IMR-90 (cell line): ENCODE measurements at regions not wholly inside any gene's neighbourhood (a gene's known extent, or its start where the extent isn't known, plus 50 kb on each side); places are given as distances from the start of the nearest gene placed in this dataset.
A peak's percentile ranks its signal among the peaks of the same experiment; 100 is the strongest.

ENCODE experiments used
- ATAC-seq: fragments of 200-7000 bp; cut with Tn5 transposase; 2 replicates; pipeline ENCODE4 v1.9.1; 2020; ENCODE audit warnings: low read depth, mild to moderate bottlenecking, moderate library complexity
- BruUV-seq: library from RNA; stranded (reverse); fragments of 400-500 nt; replicated peaks from 2 replicates; lab custom pipeline; 2021; lab: Mats Ljungman, UMichigan
- CTCF ChIA-PET: fragments of 300-600 bp; formaldehyde crosslinking; extraction: SDS; loops from one replicate; lab custom pipeline; 2021; ENCODE audit warnings: antibody characterized with exemption; lab: Yijun Ruan, JAX
- POLR2A ChIA-PET: fragments of 300-600 bp; sonication (Branson Sonifier 250); formaldehyde crosslinking; loops from one replicate; lab custom pipeline; 2022; ENCODE audit warnings: antibody characterized with exemption; ENCODE audit not compliant: unreplicated experiment; lab: Charles Lee
- DNase-seq: peaks from one replicate; pipeline ENCODE4 v3.0.0; 2013
- H2AFZ ChIP-seq: replicated peaks from 2 replicates; pipeline ENCODE3; 2013; ENCODE audit warnings: low read length, mild to moderate bottlenecking; ENCODE audit not compliant: poor library complexity
- H2AK5ac ChIP-seq: 2 replicates; pipeline ENCODE4 v1.6.1; 2013; ENCODE audit warnings: low read depth, low read length, inconsistent platforms
- H2AK9ac ChIP-seq: replicated peaks from 2 replicates; pipeline ENCODE3; 2013; ENCODE audit warnings: mild to moderate bottlenecking, low read depth, low read length, moderate library complexity; ENCODE audit not compliant: poor library complexity
- H2BK120ac ChIP-seq: 2 replicates; pipeline ENCODE4 v1.6.1; 2013; ENCODE audit warnings: low read depth, low read length, inconsistent platforms
- H2BK15ac ChIP-seq: 3 replicates; pipeline ENCODE4 v1.6.1; 2013; ENCODE audit warnings: low read depth, low read length, inconsistent platforms
- H2BK20ac ChIP-seq: 2 replicates; pipeline ENCODE4 v1.6.1; 2013; ENCODE audit warnings: low read depth, mild to moderate bottlenecking, inconsistent platforms, low read length, moderate library complexity
- H2BK5ac ChIP-seq: 2 replicates; pipeline ENCODE4 v1.6.1; 2013; ENCODE audit warnings: mild to moderate bottlenecking, low read depth, low read length, inconsistent platforms; ENCODE audit not compliant: poor library complexity, severe bottlenecking
- H3K14ac ChIP-seq: replicated peaks from 2 replicates; pipeline ENCODE4 v1.6.1; 2013; ENCODE audit warnings: low read depth, low read length, inconsistent platforms
- H3K18ac ChIP-seq: 2 replicates; pipeline ENCODE4 v1.6.1; 2013; ENCODE audit warnings: low read depth, low read length, control low read depth
- H3K23ac ChIP-seq: 2 replicates; pipeline ENCODE4 v1.6.1; 2013; ENCODE audit warnings: low read depth, low read length, inconsistent platforms
- H3K27ac ChIP-seq: 2 replicates; pipeline ENCODE4 v1.5.1; 2013; ENCODE audit warnings: mild to moderate bottlenecking, control low read depth, low read length; ENCODE audit not compliant: insufficient read depth
- H3K27me3 ChIP-seq: 2 replicates; pipeline ENCODE4 v1.6.1; 2013; ENCODE audit warnings: low read length; ENCODE audit not compliant: control insufficient read depth, insufficient read depth
- H3K36me3 ChIP-seq: 2 replicates; pipeline ENCODE4 v1.6.1; 2013; ENCODE audit warnings: low read length, mixed read lengths; ENCODE audit not compliant: control insufficient read depth, insufficient read depth
- H3K4ac ChIP-seq: 2 replicates; pipeline ENCODE4 v1.6.1; 2013; ENCODE audit warnings: low read depth, low read length, inconsistent platforms
- H3K4me1 ChIP-seq: 2 replicates; pipeline ENCODE4 v1.6.1; 2013; ENCODE audit warnings: low read length, mixed read lengths; ENCODE audit not compliant: control insufficient read depth, insufficient read depth
- H3K4me2 ChIP-seq: 2 replicates; pipeline ENCODE4 v1.6.1; 2013; ENCODE audit warnings: low read depth, mild to moderate bottlenecking, control low read depth, low read length, moderate library complexity
- H3K4me3 ChIP-seq: 2 replicates; pipeline ENCODE4 v1.5.1; 2013; ENCODE audit warnings: low read depth, mild to moderate bottlenecking, control low read depth, low read length, moderate library complexity; ENCODE audit not compliant: insufficient read depth
- H3K56ac ChIP-seq: 2 replicates; pipeline ENCODE4 v1.6.1; 2013; ENCODE audit warnings: low read length, inconsistent platforms; ENCODE audit not compliant: insufficient read depth; ENCODE audit errors: extremely low read depth
- H3K79me1 ChIP-seq, 2 experiments: 2 replicates each; pipeline ENCODE4 v1.6.1; 2013; ENCODE audit warnings: low read length in 2 of 2, inconsistent platforms in 1 of 2, low read depth in 1 of 2
- H3K9ac ChIP-seq: 2 replicates; pipeline ENCODE4 v1.6.1; 2013; ENCODE audit warnings: low read depth, low read length, control low read depth
- H3K9me1 ChIP-seq: 2 replicates; pipeline ENCODE4 v1.6.1; 2013; ENCODE audit warnings: low read length, inconsistent platforms; ENCODE audit not compliant: insufficient read depth
- H3K9me3 ChIP-seq: 2 replicates; pipeline ENCODE4 v1.6.1; 2013; ENCODE audit warnings: low read length; ENCODE audit not compliant: control insufficient read depth, insufficient read depth
- H4K20me1 ChIP-seq: 2 replicates; pipeline ENCODE4 v1.6.1; 2013; ENCODE audit warnings: low read length, inconsistent platforms; ENCODE audit not compliant: insufficient read depth
- H4K5ac ChIP-seq: 2 replicates; pipeline ENCODE4 v1.6.1; 2013; ENCODE audit warnings: mild to moderate bottlenecking, low read depth, low read length, control low read depth
- H4K8ac ChIP-seq, 2 experiments: 2 replicates each; pipeline ENCODE4 v1.6.1; 2013; ENCODE audit warnings: low read depth in 2 of 2, low read length in 2 of 2, control low read depth in 1 of 2, inconsistent platforms in 1 of 2
- H4K91ac ChIP-seq: 2 replicates; pipeline ENCODE4 v1.6.1; 2013; ENCODE audit warnings: low read depth, low read length, inconsistent platforms; ENCODE audit not compliant: insufficient read depth
- BHLHE40 ChIP-seq: fragments of 150-350 bp; IDR thresholded peaks from 2 replicates; pipeline ENCODE4 v1.6.1; 2016; ENCODE audit warnings: mild to moderate bottlenecking, low read depth, low read length
- WGBS, 2 experiments: methylation state at CpG; one replicate each; pipeline versions ENCODE4 v1.1.5 to v1.1.7; 2013; ENCODE audit warnings: missing lambda C conversion rate in 2 of 2; ENCODE audit not compliant: insufficient read length in 1 of 2; ENCODE audit errors: extremely low coverage in 2 of 2; 5-methylcytosine and 5-hydroxymethylcytosine counted together
- dilution Hi-C: fragments of 300-500 bp; cut with HindIII; formaldehyde crosslinking; loops from one replicate; pipeline ENCODE4 v1.14.3; 2018; ENCODE audit warnings: low sequenced_read_pairs; ENCODE audit not compliant: unreplicated experiment
- in situ Hi-C: fragments of 300-500 bp; cut with MboI; formaldehyde crosslinking; loops from 3 replicates; pipeline ENCODE4 v1.14.3; 2019; ENCODE audit warnings: low sequenced_read_pairs, inconsistent platforms, mixed read lengths
- intact Hi-C: fragments of 100-400 bp; cut with micrococcal nuclease; formaldehyde crosslinking; loops from 2 replicates; pipeline ENCODE4 v1.10.0; 2022

DNA sequence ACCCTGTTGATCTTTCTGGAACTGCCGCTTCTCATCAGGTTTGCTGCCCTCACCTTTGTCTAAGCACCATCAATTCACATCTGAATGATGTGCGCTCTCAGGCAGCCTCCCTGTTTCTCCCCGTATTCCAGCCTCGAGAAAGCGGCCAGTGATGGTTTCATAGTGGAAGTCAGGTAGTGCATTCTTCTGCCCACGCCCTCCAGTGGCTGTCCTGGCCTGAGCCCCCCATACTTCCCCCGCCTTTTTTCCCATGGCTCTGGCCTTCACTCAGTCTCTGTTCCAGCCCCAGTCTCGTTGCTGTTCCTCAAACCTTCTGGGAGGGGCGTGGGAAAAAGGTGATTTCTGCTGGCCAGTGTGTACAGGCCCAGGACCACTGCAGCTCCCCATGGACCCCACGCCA, 101.3 kb downstream of the ASB7 start:
- H2AFZ ChIP-seq = peak overlapping the region; percentile 84
- ChIA-PET POLR2A (no interaction called here), CTCF (no interaction called here)
- peak overlapping the region; percentile 78 for H2BK20ac ChIP-seq
- peak overlapping the region; percentile 14; the same call in 1 of the 2 replicates for H4K5ac ChIP-seq
- peak overlapping the region; percentile 2; the same call in 1 of the 2 replicates for H3K18ac ChIP-seq
- no peak overlapping the region for H3K4me3 ChIP-seq
- H3K4me2 ChIP-seq = no peak overlapping the region
- H3K4ac ChIP-seq = peak overlapping the region; percentile 82
- 94% methylated on average over 3 of the region's 10 CpGs; no CpG with 5 or more reads in 1 of the 2 experiments for WGBS, 2 experiments
- no peak overlapping the region for H3K9ac ChIP-seq
- 0 out of 2 replicates have a peak overlapping the region, but pooled peaks have one; percentile 17 for H3K56ac ChIP-seq
- dilution Hi-C loops = no loop called here
- H3K23ac ChIP-seq = no peak overlapping the region
- H2BK15ac ChIP-seq = peak overlapping the region; percentile 87; the same call in 2 of the 3 replicates
- BruUV-seq = no TSS peak
- H3K27me3 ChIP-seq = no peaks in the 10 kb centered on the region
- no peaks in the 10 kb centered on the region for H4K20me1 ChIP-seq
- no peak overlapping the region; the same call in 1 of the 2 replicates for H3K14ac ChIP-seq
- DNase-seq (no peak), ATAC-seq (no peak)
- no peak for TF ChIP-seq BHLHE40
- H2AK9ac ChIP-seq = peak overlapping the region; percentile 8
- peaks cover 16% of the 10 kb centered on the region for H3K4me1 ChIP-seq
- peak overlapping the region; percentile 42 for H2BK5ac ChIP-seq
- peak overlapping the region; percentile 71 for H2BK120ac ChIP-seq
- H3K9me1 ChIP-seq = peaks cover 8% of the 10 kb centered on the region
- peak overlapping the region; percentile 24; the same call in 1 of the 2 replicates for H4K91ac ChIP-seq
- no peak overlapping the region for H3K27ac ChIP-seq
- intact Hi-C loops = no loop called here
- peak overlapping the region; percentile 6 to 70; a peak in 3 of 4 replicates for H4K8ac ChIP-seq
- no peaks in the 10 kb centered on the region for H3K79me1 ChIP-seq
- no peaks in the 10 kb centered on the region for H3K36me3 ChIP-seq
- no peaks in the 10 kb centered on the region for H3K9me3 ChIP-seq
- peak overlapping the region; percentile 18 for H2AK5ac ChIP-seq
- in situ Hi-C loops = loop anchor here (25.0 kb wide), 1 partner anchor 559 kb away; the partner anchor contains the start of gene CHSY1
